Panc1 (cell line): ENCODE measurements at regions not wholly inside any gene's neighbourhood (a gene's known extent, or its start where the extent isn't known, plus 50 kb on each side); places are given as distances from the start of the nearest gene placed in this dataset.

Source experiments
- ATAC-seq: fragments of 200-7000 bp; cut with Tn5 transposase; 2 replicates; pipeline ENCODE4 v1.9.1; 2020; ENCODE audit warnings: mild to moderate bottlenecking, moderate library complexity
- BruUV-seq: library from RNA; stranded (reverse); fragments of 400-500 nt; replicated peaks from 2 replicates; lab custom pipeline; 2021; lab: Mats Ljungman, UMichigan
- CTCF ChIA-PET: fragments of 300-600 bp; sonication (Branson Sonifier 250); formaldehyde crosslinking; loops from one replicate; lab custom pipeline; 2022; ENCODE audit warnings: antibody characterized with exemption; lab: Charles Lee
- POLR2A ChIA-PET: fragments of 300-600 bp; sonication (Branson Sonifier 250); formaldehyde crosslinking; loops from one replicate; lab custom pipeline; 2022; ENCODE audit warnings: antibody characterized with exemption; lab: Charles Lee
- DNase-seq: peaks from one replicate; pipeline ENCODE4 v3.0.0-alpha.2; 2010; ENCODE audit warnings: low read depth, low spot score
- H3K27ac ChIP-seq: 2 replicates; pipeline ENCODE4 v1.5.1; 2011; ENCODE audit warnings: mild to moderate bottlenecking, low read length, inconsistent platforms
- H3K27me3 ChIP-seq: fragments of 200-500 bp; sonication (Bioruptor generic); 2 replicates; pipeline ENCODE4 v1.6.0; 2014; ENCODE audit warnings: low read length, inconsistent platforms; ENCODE audit not compliant: control insufficient read depth, insufficient read depth
- H3K36me3 ChIP-seq: fragments of 200-500 bp; sonication (Bioruptor generic); 2 replicates; pipeline ENCODE4 v1.5.1; 2014; ENCODE audit warnings: inconsistent platforms, mild to moderate bottlenecking, low read length, moderate library complexity; ENCODE audit not compliant: control insufficient read depth, insufficient read depth
- H3K4me1 ChIP-seq: 2 replicates; pipeline ENCODE4 v1.5.1; 2011; ENCODE audit warnings: inconsistent platforms, mild to moderate bottlenecking, low read length, moderate library complexity; ENCODE audit not compliant: control insufficient read depth, insufficient read depth
- H3K4me3 ChIP-seq, 2 experiments: 2 replicates each; pipeline ENCODE4 v1.5.1; 2011 to 2012; ENCODE audit warnings: low read depth in 2 of 2, low read length in 2 of 2, mild to moderate bottlenecking in 2 of 2, inconsistent platforms in 1 of 2, moderate library complexity in 1 of 2
- H3K9me3 ChIP-seq: fragments of 200-500 bp; sonication (Bioruptor generic); 2 replicates; pipeline ENCODE4 v1.5.1; 2014; ENCODE audit warnings: low read depth, mild to moderate bottlenecking, inconsistent platforms, low read length, moderate library complexity; ENCODE audit not compliant: control insufficient read depth, insufficient read depth
- POLR2AphosphoS5 ChIP-seq: IDR thresholded peaks from 2 replicates; pipeline ENCODE4 v1.6.1; 2012; ENCODE audit warnings: mild to moderate bottlenecking, low read depth, low read length, moderate library complexity
- SIN3A ChIP-seq: IDR thresholded peaks from 2 replicates; pipeline ENCODE4 v1.6.1; 2012; ENCODE audit warnings: low read depth, mild to moderate bottlenecking, low read length, moderate library complexity, borderline replicate concordance; ENCODE audit not compliant: insufficient read depth
- TCF7L2 ChIP-seq: IDR thresholded peaks from 2 replicates; pipeline ENCODE4 v1.6.1; 2011; ENCODE audit warnings: mild to moderate bottlenecking, low read depth, low read length, inconsistent platforms
- in situ Hi-C: cut with HindIII; loops from 2 replicates; pipeline ENCODE4 v1.10.0; 2016; ENCODE audit warnings: low sequenced_read_pairs, low pct_unique_long_range_greater_than_20kb
- intact Hi-C: fragments of 100-400 bp; cut with micrococcal nuclease; formaldehyde crosslinking; loops from one replicate; pipeline ENCODE4 v1.10.0; 2022; ENCODE audit not compliant: unreplicated experiment
- TF ChIP-seq, protein P1 (sequence below): fragments of 450-650 bp; IDR thresholded peaks from 2 replicates; pipeline ENCODE4 v1.5.1; 2017; ENCODE audit warnings: mild to moderate bottlenecking
- TF ChIP-seq, protein P2 (sequence below), 2 experiments: IDR thresholded peaks; 2 replicates each; pipeline ENCODE4 v1.6.1; 2011 to 2012; ENCODE audit warnings: low read depth in 2 of 2, control low read depth in 1 of 2, low read length in 1 of 2, mild to moderate bottlenecking in 1 of 2, moderate library complexity in 1 of 2; ENCODE audit not compliant: insufficient read depth in 1 of 2

DNA sequence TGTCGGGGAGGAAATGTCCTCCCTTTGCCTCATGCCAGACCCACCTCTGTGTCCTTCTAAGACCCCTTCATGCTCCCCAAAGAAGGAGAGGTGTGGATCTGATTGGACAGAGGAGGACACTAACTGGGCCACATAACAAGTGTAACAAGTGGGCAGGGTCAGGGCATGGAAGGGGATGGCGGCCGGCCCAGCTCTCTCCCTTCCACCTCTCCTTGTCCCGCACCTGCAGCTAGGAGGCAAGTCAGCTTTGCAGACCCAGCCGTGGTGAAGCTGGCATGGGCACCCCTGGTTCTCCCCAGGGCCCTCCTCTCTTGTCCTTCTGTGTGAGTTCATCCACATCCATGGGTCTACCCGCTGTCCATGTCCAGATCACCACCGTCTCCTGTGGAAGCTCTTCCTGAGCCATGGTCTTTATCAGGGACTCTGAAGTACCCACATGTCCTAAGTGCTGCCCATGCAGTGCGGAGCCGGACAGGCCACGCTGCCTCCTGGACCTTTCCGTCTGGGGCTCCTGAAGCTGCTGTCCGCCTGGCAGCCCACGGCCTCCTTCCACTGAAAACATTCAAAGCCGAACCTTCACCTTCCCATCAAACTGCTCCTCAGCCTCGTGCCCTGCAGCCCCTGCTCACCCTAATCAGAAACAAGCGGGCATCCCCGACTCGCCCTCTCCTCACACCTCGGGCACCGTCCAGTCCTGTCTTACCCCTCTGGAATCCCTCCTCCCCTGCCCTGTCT, 460.5 kb downstream of the PTPRU start:
- Histone ChIP-seq H3K36me3 (no peaks in the 10 kb centered on the region), H3K4me1 (no peaks in the 10 kb centered on the region), H3K27ac (no peak overlapping the region), H3K9me3 (no peaks in the 10 kb centered on the region), H3K27me3 (no peaks in the 10 kb centered on the region; the same call in 1 of the 2 replicates), H3K4me3 (no peak overlapping the region)
- ChIA-PET CTCF (no interaction called here), POLR2A (no interaction called here)
- DNase-seq (no peak), ATAC-seq (no peak)
- TF ChIP-seq, protein P1, sequence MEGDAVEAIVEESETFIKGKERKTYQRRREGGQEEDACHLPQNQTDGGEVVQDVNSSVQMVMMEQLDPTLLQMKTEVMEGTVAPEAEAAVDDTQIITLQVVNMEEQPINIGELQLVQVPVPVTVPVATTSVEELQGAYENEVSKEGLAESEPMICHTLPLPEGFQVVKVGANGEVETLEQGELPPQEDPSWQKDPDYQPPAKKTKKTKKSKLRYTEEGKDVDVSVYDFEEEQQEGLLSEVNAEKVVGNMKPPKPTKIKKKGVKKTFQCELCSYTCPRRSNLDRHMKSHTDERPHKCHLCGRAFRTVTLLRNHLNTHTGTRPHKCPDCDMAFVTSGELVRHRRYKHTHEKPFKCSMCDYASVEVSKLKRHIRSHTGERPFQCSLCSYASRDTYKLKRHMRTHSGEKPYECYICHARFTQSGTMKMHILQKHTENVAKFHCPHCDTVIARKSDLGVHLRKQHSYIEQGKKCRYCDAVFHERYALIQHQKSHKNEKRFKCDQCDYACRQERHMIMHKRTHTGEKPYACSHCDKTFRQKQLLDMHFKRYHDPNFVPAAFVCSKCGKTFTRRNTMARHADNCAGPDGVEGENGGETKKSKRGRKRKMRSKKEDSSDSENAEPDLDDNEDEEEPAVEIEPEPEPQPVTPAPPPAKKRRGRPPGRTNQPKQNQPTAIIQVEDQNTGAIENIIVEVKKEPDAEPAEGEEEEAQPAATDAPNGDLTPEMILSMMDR: no peak
- no peak for TF ChIP-seq TCF7L2
- no TSS peak for BruUV-seq
- intact Hi-C loops (no loop called here), in situ Hi-C loops (no loop called here)

DNA sequence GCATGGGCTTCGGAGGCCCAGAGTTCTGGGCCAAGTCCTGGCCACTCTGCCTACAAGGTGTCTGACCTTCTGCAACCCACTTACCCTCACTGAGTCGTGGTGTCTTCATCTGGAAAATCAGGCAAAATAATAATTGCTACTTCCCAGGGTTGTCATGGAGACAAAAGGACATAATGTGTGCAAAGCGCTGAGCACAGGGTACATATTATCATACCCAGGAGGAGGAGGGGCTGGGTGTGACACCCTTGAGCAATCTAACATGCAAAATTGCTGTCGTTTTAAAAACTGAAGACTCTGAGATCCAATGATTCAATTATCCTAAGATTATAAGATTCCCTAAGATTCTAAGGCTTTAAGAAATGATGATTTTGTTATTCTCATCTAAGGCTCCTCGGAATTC, 459.5 kb downstream of the PTPRU start:
- no peak for ATAC-seq
- in situ Hi-C loops: no loop called here
- Histone ChIP-seq H3K4me1 (no peaks in the 10 kb centered on the region), H3K4me3 (no peak overlapping the region), H3K36me3 (no peaks in the 10 kb centered on the region), H3K27me3 (peaks cover 3% of the 10 kb centered on the region), H3K9me3 (no peaks in the 10 kb centered on the region), H3K27ac (no peak overlapping the region)
- ChIA-PET CTCF (interaction anchor here (0.8 kb wide), 1 partner anchor 11 kb away, joined by 4 read pairs; no protein-coding TSS in a partner anchor), POLR2A (no interaction called here)
- DNase-seq: no peak
- intact Hi-C loops: no loop called here
- no TSS peak for BruUV-seq
- TF ChIP-seq, protein P2, sequence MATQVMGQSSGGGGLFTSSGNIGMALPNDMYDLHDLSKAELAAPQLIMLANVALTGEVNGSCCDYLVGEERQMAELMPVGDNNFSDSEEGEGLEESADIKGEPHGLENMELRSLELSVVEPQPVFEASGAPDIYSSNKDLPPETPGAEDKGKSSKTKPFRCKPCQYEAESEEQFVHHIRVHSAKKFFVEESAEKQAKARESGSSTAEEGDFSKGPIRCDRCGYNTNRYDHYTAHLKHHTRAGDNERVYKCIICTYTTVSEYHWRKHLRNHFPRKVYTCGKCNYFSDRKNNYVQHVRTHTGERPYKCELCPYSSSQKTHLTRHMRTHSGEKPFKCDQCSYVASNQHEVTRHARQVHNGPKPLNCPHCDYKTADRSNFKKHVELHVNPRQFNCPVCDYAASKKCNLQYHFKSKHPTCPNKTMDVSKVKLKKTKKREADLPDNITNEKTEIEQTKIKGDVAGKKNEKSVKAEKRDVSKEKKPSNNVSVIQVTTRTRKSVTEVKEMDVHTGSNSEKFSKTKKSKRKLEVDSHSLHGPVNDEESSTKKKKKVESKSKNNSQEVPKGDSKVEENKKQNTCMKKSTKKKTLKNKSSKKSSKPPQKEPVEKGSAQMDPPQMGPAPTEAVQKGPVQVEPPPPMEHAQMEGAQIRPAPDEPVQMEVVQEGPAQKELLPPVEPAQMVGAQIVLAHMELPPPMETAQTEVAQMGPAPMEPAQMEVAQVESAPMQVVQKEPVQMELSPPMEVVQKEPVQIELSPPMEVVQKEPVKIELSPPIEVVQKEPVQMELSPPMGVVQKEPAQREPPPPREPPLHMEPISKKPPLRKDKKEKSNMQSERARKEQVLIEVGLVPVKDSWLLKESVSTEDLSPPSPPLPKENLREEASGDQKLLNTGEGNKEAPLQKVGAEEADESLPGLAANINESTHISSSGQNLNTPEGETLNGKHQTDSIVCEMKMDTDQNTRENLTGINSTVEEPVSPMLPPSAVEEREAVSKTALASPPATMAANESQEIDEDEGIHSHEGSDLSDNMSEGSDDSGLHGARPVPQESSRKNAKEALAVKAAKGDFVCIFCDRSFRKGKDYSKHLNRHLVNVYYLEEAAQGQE (IDR thresholded peaks at IDR 0.05; ENCODE audit: insufficient read depth in 1 of 2, low read depth in 2 of 2, low read length in 1 of 2): no peak
- TF ChIP-seq POLR2AphosphoS5 (no peak), TCF7L2 (no peak), SIN3A (no peak)
- TF ChIP-seq, protein P1: no peak
